IgD-negative memory B cell (primary cell): ENCODE measurements at regions not wholly inside any gene's neighbourhood (a gene's known extent, or its start where the extent isn't known, plus 50 kb on each side); places are given as distances from the start of the nearest gene placed in this dataset.

Source experiments
- H3K27ac Mint-ChIP-seq, 3 donors: one replicate each; pipeline ENCODE4 v1.8.0; 2020 to 2022; ENCODE audit warnings: mild to moderate bottlenecking in 3 of 3, mixed read lengths in 3 of 3, moderate library complexity in 1 of 3
- H3K27me3 Mint-ChIP-seq: one replicate; pipeline ENCODE4 v1.8.0; 2021; ENCODE audit warnings: mixed read lengths
- H3K36me3 Mint-ChIP-seq: one replicate; pipeline ENCODE4 v1.8.0; 2020; ENCODE audit warnings: mild to moderate bottlenecking, mixed read lengths
- H3K4me1 Mint-ChIP-seq, 3 donors: one replicate each; pipeline ENCODE4 v1.8.0; 2020 to 2022; ENCODE audit warnings: mixed read lengths in 3 of 3, mild to moderate bottlenecking in 1 of 3
- H3K4me3 Mint-ChIP-seq, 4 donors: one replicate each; pipeline ENCODE4 v1.8.0; 2020 to 2022; ENCODE audit warnings: mild to moderate bottlenecking in 4 of 4, mixed read lengths in 4 of 4, moderate library complexity in 3 of 4
- H3K9me3 Mint-ChIP-seq, 3 donors: one replicate each; pipeline ENCODE4 v1.8.0; 2020 to 2021; ENCODE audit warnings: mixed read lengths in 3 of 3, mild to moderate bottlenecking in 1 of 3

DNA sequence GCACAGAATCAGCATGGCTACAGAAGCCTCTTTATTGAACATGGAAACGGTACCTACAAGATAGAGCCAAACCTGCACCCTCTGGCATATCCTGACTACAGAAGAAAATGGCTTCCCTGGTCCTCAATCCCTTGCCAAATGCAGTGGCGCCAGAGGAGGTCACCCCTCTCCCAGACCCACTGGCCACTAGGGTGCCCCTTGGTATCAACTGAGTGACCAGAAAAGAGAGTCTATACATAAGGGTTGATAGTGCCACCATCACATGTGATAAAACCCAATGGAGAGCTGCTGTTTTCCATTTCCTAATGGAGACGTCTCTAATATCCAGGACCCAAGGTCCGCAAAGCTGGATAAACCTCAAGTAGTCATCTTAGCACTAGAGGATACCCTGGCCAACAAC, 52.7 kb upstream of the ALK start:
- peaks cover 0 to 4% (median 0%) of the 10 kb centered on the region in 3 donors for H3K9me3 Mint-ChIP-seq
- H3K27me3 Mint-ChIP-seq, result peaks cover 5% of the 10 kb centered on the region
- H3K4me3 Mint-ChIP-seq, result peak overlapping the region in 1 of 4 donors; percentile 28
- no peaks in the 10 kb centered on the region for H3K4me1 Mint-ChIP-seq
- no peak overlapping the region for H3K27ac Mint-ChIP-seq
- H3K36me3 Mint-ChIP-seq, result no peaks in the 10 kb centered on the region

DNA sequence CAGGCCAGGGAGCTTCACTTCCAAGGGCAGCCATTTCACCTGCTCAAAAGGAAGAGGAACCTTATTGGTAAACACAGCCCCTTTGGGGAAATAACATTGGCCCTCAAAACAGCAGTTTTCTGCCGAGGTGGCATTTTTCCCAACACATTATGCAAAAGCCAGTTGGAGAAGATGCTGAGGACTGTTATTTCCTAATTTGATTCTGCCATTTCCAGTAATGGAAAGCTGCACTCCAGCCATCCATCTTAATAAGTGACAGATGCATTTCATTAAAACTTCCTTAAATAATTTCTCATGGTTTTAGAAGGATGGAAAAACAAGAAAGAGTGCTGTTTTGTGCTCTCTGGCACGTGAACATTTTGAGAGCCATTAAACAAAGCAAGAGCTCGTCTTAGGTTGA, 55.9 kb upstream of the ALK start:
- H3K9me3 Mint-ChIP-seq, result peaks cover 0 to 4% (median 0%) of the 10 kb centered on the region in 3 donors
- H3K27ac Mint-ChIP-seq, result no peak overlapping the region
- peaks cover 3% of the 10 kb centered on the region for H3K27me3 Mint-ChIP-seq
- H3K4me1 Mint-ChIP-seq, result no peaks in the 10 kb centered on the region
- no peak overlapping the region for H3K4me3 Mint-ChIP-seq
- no peaks in the 10 kb centered on the region for H3K36me3 Mint-ChIP-seq

DNA sequence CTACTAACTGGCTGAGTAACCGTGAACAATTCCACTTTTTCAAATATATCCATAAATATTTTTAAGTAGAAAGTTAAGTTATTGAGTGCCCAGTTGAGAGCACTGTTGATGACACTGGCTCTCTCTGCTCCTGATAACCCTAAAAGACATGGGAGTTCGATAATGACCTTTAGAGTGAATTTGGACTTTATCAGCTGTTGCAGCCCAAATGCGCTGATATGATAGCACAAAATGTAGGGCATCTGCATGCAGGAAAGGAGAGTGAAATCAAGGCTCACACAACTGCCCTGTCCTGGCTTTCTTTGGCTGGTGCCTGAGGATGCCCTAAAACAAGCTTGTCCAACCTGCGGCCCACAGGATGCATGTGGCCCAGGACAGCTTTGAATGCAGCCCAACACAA, 60.0 kb upstream of the ALK start:
- no peak overlapping the region for H3K4me3 Mint-ChIP-seq
- H3K36me3 Mint-ChIP-seq, result peaks cover 2% of the 10 kb centered on the region
- no peaks in the 10 kb centered on the region for H3K4me1 Mint-ChIP-seq
- H3K9me3 Mint-ChIP-seq, result no peaks in the 10 kb centered on the region
- no peak overlapping the region for H3K27ac Mint-ChIP-seq
- peaks cover 8% of the 10 kb centered on the region for H3K27me3 Mint-ChIP-seq

- H3K4me3 Mint-ChIP-seq, result no peak overlapping the region
- no peaks in the 10 kb centered on the region for H3K9me3 Mint-ChIP-seq
- peaks cover 2% of the 10 kb centered on the region for H3K36me3 Mint-ChIP-seq
- H3K27ac Mint-ChIP-seq, result no peak overlapping the region
- no peaks in the 10 kb centered on the region for H3K4me1 Mint-ChIP-seq
- H3K27me3 Mint-ChIP-seq, result peaks cover 8% of the 10 kb centered on the region
Observed at GRCh38 chr2:29983308-29983707, 61.9 kb upstream of the ALK start.

GRCh38 chr2:29987146-29987545, 65.8 kb upstream of the ALK start:
- Mint-ChIP-seq H3K9me3 (no peaks in the 10 kb centered on the region), H3K4me1 (no peaks in the 10 kb centered on the region), H3K4me3 (no peak overlapping the region), H3K36me3 (peaks cover 2% of the 10 kb centered on the region), H3K27ac (no peak overlapping the region), H3K27me3 (peaks cover 10% of the 10 kb centered on the region)

DNA sequence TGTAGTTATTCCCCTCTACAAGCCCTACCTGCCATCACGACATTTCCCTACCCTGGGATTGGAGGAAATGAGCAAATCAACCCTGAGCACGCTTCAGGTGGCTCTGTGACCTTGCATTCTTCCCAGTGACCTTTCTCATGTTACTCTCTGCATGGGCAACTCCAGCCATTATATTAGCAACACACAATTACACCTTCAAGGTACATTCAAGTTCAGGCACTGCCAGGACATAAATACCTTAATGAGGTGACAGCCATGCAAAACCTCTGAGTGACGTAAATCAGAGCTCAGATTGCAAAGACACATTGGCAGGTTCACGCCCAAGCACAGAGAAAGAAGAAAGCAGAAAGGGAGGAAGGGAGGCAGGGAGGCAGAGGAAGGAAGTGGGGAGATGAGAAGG, 68.7 kb upstream of the ALK start:
- Mint-ChIP-seq H3K27ac (no peak overlapping the region), H3K4me3 (no peak overlapping the region), H3K9me3 (no peaks in the 10 kb centered on the region), H3K27me3 (peaks cover 6% of the 10 kb centered on the region), H3K4me1 (no peaks in the 10 kb centered on the region), H3K36me3 (peaks cover under 1% of the 10 kb centered on the region)

GRCh38 chr2:29991086-29991485, 69.7 kb upstream of the ALK start:
- Mint-ChIP-seq H3K4me1 (no peaks in the 10 kb centered on the region), H3K9me3 (no peaks in the 10 kb centered on the region), H3K27me3 (peaks cover 3% of the 10 kb centered on the region), H3K27ac (no peak overlapping the region), H3K36me3 (no peaks in the 10 kb centered on the region), H3K4me3 (no peak overlapping the region)

DNA sequence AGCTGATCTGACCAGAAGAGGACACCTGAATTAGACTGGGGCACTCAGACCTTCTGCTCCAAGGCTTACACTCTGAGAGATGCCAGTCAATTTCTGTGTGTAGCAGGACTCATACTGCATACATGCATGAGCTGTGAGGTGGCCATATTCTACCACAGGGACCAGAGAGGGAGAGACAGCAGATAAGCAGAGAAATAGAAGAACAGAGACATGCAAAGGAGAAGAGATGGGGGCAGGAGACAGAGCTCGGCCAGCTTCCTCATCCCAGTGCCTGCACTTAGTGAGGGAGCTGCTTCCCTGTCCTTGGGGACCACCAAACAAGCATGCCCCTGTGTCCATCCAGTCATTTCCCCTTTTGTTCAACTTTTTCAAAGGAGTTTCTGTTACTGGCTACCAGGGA, 73.9 kb upstream of the ALK start:
- no peak overlapping the region for H3K27ac Mint-ChIP-seq
- H3K4me1 Mint-ChIP-seq, result no peaks in the 10 kb centered on the region
- H3K4me3 Mint-ChIP-seq, result no peak overlapping the region
- H3K9me3 Mint-ChIP-seq, result peaks cover 3 to 13% (median 6%) of the 10 kb centered on the region in 3 donors
- no peaks in the 10 kb centered on the region for H3K36me3 Mint-ChIP-seq
- peaks cover 6% of the 10 kb centered on the region for H3K27me3 Mint-ChIP-seq

DNA sequence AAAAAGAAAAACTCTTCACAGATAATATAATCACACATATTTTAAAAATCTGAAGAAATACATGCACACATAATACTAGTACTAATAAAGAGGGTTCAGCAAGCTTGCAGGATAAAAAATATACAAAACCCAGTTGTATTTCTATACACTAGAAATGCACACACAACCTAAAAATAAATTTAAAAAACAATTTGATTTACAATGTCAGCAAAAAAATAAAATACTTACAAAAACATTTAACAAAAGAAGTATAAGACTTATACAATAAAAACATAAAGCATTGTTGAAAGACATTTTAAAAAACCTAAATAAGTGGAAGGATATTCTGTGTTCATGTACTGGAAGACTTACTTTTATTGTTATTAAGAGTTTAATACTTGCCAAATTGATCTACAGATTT, 81.7 kb upstream of the ALK start:
- Mint-ChIP-seq H3K36me3 (no peaks in the 10 kb centered on the region), H3K9me3 (peaks cover 2 to 13% (median 6%) of the 10 kb centered on the region in 3 donors), H3K4me1 (no peaks in the 10 kb centered on the region)

GRCh38 chr2:30022444-30023071, 101.2 kb upstream of the ALK start:
- peaks cover 2% of the 10 kb centered on the region for H3K36me3 Mint-ChIP-seq
- no peaks in the 10 kb centered on the region for H3K27me3 Mint-ChIP-seq
- H3K4me3 Mint-ChIP-seq, result no peak overlapping the region
- no peak overlapping the region for H3K27ac Mint-ChIP-seq
- H3K9me3 Mint-ChIP-seq, result no peaks in the 10 kb centered on the region
- H3K4me1 Mint-ChIP-seq, result no peaks in the 10 kb centered on the region

More for the DNA sequence above, 81.7 kb upstream of the ALK start:
- Mint-ChIP-seq H3K27me3 (peaks cover 5% of the 10 kb centered on the region), H3K27ac (no peak overlapping the region), H3K4me3 (no peak overlapping the region)

- H3K36me3 Mint-ChIP-seq, result peaks cover 2% of the 10 kb centered on the region
- H3K27me3 Mint-ChIP-seq, result peaks cover 2% of the 10 kb centered on the region
- H3K4me1 Mint-ChIP-seq, result no peaks in the 10 kb centered on the region
- no peaks in the 10 kb centered on the region for H3K9me3 Mint-ChIP-seq
- H3K27ac Mint-ChIP-seq, result no peak overlapping the region
- H3K4me3 Mint-ChIP-seq, result no peak overlapping the region
Observed at GRCh38 chr2:30024281-30024680, 102.9 kb upstream of the ALK start.

DNA sequence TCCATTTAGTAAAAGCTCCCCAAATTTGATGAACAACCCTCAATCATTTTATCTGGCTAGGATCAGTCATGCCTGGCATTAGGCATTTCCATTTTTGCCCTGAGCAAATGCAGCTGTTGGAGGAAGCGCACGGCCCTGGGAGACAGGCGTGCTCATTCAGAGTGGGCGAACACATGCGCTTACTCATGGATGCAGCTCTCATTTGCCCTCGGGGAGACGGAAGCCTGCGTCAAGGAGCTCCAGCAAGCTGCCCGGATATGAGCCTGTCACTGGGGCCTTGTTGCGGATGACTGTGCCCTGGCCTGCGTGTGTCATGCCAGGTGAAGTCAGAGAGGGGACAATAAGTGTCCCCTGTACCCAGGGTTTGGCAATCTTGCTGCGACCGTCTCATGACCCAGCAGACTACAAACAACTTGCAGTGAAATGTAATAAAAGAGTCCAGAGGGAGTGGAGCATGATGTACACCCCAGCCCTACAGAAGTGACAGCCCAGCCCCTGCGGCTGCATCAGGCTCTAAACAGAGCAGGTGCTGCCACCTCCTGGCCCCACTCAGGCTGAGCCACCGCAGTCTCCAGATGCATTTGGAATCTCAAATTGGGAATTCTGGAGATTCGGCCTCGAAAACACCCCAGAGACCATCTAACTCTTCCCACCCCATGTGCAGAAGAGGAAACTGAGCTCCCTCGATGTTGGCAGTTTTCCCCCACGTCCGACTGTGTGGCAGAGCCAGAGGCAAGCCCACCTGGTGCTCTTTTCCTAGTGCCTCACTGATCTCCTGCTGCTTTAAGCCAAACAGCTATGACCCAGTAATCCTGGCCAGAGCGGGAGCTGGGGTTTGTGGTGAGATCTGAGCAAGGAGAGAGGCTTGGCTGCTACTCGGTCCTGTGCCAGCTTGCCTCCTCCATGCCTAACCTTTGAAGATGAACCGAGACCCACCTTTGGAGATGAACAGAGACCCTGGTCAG, 105.0 kb upstream of the ALK start:
- H3K27ac Mint-ChIP-seq, result no peak overlapping the region
- H3K27me3 Mint-ChIP-seq, result peaks cover 2% of the 10 kb centered on the region
- no peaks in the 10 kb centered on the region for H3K36me3 Mint-ChIP-seq
- no peaks in the 10 kb centered on the region for H3K4me1 Mint-ChIP-seq
- no peak overlapping the region for H3K4me3 Mint-ChIP-seq
- no peaks in the 10 kb centered on the region for H3K9me3 Mint-ChIP-seq

- Mint-ChIP-seq H3K27ac (no peak overlapping the region), H3K4me3 (no peak overlapping the region), H3K36me3 (no peaks in the 10 kb centered on the region), H3K4me1 (no peaks in the 10 kb centered on the region), H3K27me3 (peaks cover 4% of the 10 kb centered on the region), H3K9me3 (peaks cover 0 to 2% (median 0%) of the 10 kb centered on the region in 3 donors)
Observed at GRCh38 chr2:30029804-30030203, 108.4 kb upstream of the ALK start.

GRCh38 chr2:30030361-30030760, 109.0 kb upstream of the ALK start:
- no peaks in the 10 kb centered on the region for H3K36me3 Mint-ChIP-seq
- no peaks in the 10 kb centered on the region for H3K4me1 Mint-ChIP-seq
- H3K27ac Mint-ChIP-seq, result no peak overlapping the region
- H3K4me3 Mint-ChIP-seq, result no peak overlapping the region
- H3K9me3 Mint-ChIP-seq, result peaks cover 0 to 2% (median 0%) of the 10 kb centered on the region in 3 donors
- peaks cover 4% of the 10 kb centered on the region for H3K27me3 Mint-ChIP-seq

- Mint-ChIP-seq H3K27ac (no peak overlapping the region), H3K36me3 (no peaks in the 10 kb centered on the region), H3K9me3 (peaks cover 0 to 2% (median 0%) of the 10 kb centered on the region in 3 donors), H3K4me1 (no peaks in the 10 kb centered on the region), H3K4me3 (no peak overlapping the region), H3K27me3 (peaks cover 4% of the 10 kb centered on the region)
Observed at GRCh38 chr2:30031184-30031583, 109.8 kb upstream of the ALK start.
